Prostate gland (tissue), 2 donors: ENCODE measurements at regions not wholly inside any gene's neighbourhood (a gene's known extent, or its start where the extent isn't known, plus 50 kb on each side); places are given as distances from the start of the nearest gene placed in this dataset.

Experiments
- DNase-seq: peaks from one replicate; pipeline ENCODE4 v3.0.0-alpha.2; 2019; ENCODE audit warnings: low spot score
- H3K27ac ChIP-seq, 2 donors: fragments of 200-600 bp; sonication (generic); 2 replicates each; pipeline ENCODE4 v1.5.1; 2017 to 2019
- H3K27me3 ChIP-seq: fragments of 200-600 bp; sonication (generic); replicated peaks from 2 replicates; pipeline ENCODE4 v1.5.1; 2019; ENCODE audit not compliant: insufficient read depth
- H3K36me3 ChIP-seq, 2 donors: fragments of 200-600 bp; sonication (generic); 1 replicate in 1 of 2; 2 replicates in 1 of 2; pipeline versions ENCODE4 v1.5.1 to v1.8.1; 2017 to 2019
- H3K4me1 ChIP-seq: fragments of 200-600 bp; sonication (generic); replicated peaks from 2 replicates; pipeline ENCODE4 v1.5.1; 2019
- H3K4me3 ChIP-seq, 2 donors: fragments of 200-600 bp; sonication (generic); 2 replicates each; pipeline ENCODE4 v1.5.1; 2017 to 2019
- H3K9me3 ChIP-seq: fragments of 200-600 bp; sonication (generic); 2 replicates; pipeline ENCODE4 v1.5.1; 2017
- POLR2A ChIP-seq: fragments of 450-650 bp; IDR thresholded peaks from one replicate; pipeline ENCODE4 v1.6.1; 2016; ENCODE audit warnings: antibody characterized with exemption, mild to moderate bottlenecking
- POLR2AphosphoS5 ChIP-seq: sonication (generic); formaldehyde crosslinking; IDR thresholded peaks from one replicate; pipeline ENCODE4 v1.6.1; 2017; ENCODE audit warnings: antibody characterized with exemption
- WGBS: methylation state at CpG from one replicate; pipeline ENCODE4 v1.1.5; 2018; 5-methylcytosine and 5-hydroxymethylcytosine counted together
- intact Hi-C: fragments of 100-400 bp; cut with DNase I; formaldehyde crosslinking; loops from one replicate; pipeline ENCODE4 v1.14.2; 2022
- TF ChIP-seq, protein P1 (sequence below), 4 experiments: fragments of 200-600 bp in 2 of 4; fragments of 450-650 bp in 2 of 4; sonication (generic) in 2 of 4; IDR thresholded peaks; 1 replicate in 3 of 4; 2 replicates in 1 of 4; pipeline ENCODE4 v1.5.1; 2016 to 2019; ENCODE audit warnings: antibody characterized with exemption in 4 of 4, mild to moderate bottlenecking in 2 of 4, moderate library complexity in 2 of 4

DNA sequence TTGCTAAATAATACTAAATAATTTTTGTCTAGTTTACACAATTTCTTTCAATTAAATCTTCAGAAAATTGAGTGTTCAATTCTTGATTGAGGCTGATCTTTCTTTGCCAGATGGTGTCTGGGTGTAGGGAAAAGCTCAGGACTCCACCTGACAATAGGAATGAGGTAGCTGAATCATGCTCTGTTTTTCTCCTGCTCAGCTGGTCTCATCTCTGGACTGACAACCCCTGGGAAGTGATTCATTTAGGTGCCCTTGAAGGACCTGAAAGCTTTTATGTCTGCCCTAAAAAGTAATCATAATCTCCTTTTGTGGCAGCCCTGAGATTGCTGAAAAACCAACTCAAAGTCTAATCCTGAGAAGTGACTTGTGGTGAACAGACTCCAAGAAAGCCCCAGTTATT lies 255.4 kb downstream of the ETNK1 start:
- no peak overlapping the region for H3K27ac ChIP-seq
- H3K9me3 ChIP-seq: no peaks in the 10 kb centered on the region
- H3K36me3 ChIP-seq: no peaks in the 10 kb centered on the region
- H3K4me1 ChIP-seq: no peaks in the 10 kb centered on the region
- intact Hi-C loops: no loop called here
- no peak overlapping the region for H3K4me3 ChIP-seq
- no peak for DNase-seq
- TF ChIP-seq, protein P1, sequence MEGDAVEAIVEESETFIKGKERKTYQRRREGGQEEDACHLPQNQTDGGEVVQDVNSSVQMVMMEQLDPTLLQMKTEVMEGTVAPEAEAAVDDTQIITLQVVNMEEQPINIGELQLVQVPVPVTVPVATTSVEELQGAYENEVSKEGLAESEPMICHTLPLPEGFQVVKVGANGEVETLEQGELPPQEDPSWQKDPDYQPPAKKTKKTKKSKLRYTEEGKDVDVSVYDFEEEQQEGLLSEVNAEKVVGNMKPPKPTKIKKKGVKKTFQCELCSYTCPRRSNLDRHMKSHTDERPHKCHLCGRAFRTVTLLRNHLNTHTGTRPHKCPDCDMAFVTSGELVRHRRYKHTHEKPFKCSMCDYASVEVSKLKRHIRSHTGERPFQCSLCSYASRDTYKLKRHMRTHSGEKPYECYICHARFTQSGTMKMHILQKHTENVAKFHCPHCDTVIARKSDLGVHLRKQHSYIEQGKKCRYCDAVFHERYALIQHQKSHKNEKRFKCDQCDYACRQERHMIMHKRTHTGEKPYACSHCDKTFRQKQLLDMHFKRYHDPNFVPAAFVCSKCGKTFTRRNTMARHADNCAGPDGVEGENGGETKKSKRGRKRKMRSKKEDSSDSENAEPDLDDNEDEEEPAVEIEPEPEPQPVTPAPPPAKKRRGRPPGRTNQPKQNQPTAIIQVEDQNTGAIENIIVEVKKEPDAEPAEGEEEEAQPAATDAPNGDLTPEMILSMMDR (IDR thresholded peaks at IDR 0.05): no peak
- TF ChIP-seq POLR2A (no peak), POLR2AphosphoS5 (no peak)
- H3K27me3 ChIP-seq: no peaks in the 10 kb centered on the region

DNA sequence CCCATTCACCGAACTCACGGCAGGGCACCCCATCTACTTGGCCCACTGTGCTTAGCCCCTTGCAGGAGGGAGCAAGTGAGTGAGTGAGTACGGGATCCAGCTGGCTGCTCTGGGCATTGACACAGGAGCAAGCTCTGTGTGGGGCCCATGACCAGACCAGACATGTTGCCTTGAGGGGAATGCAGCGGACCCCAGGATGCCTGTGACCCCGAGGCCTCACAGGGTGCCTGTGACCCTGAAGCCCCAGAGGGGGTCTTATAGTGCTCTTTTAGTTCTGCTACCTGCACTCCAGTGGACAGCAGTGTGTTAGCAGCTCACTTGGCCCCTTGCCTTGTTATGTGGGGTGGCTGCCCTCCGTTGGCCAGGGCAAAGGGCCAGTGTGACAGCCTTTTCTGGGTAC lies 255.8 kb downstream of the ETNK1 start:
- Histone ChIP-seq H3K27me3 (no peaks in the 10 kb centered on the region), H3K36me3 (no peaks in the 10 kb centered on the region), H3K4me3 (no peak overlapping the region), H3K4me1 (no peaks in the 10 kb centered on the region), H3K27ac (no peak overlapping the region), H3K9me3 (no peaks in the 10 kb centered on the region)
- TF ChIP-seq POLR2AphosphoS5 (no peak), POLR2A (no peak)
- TF ChIP-seq, protein P1 (IDR thresholded peaks at IDR 0.05): no peak
- 77% methylated on average over 6 of the region's 6 CpGs for WGBS
- no peak for DNase-seq
- intact Hi-C loops: no loop called here

GRCh38 chr12:22881878-22882385 lies 257.0 kb downstream of the ETNK1 start:
- no peak overlapping the region for H3K27ac ChIP-seq
- H3K9me3 ChIP-seq: no peaks in the 10 kb centered on the region
- no peak for DNase-seq
- no peak overlapping the region for H3K4me3 ChIP-seq
- intact Hi-C loops: no loop called here
- WGBS: 58% methylated on average over 3 of the region's 3 CpGs
- no peaks in the 10 kb centered on the region for H3K36me3 ChIP-seq
- TF ChIP-seq, protein P1 (IDR thresholded peaks at IDR 0.05): no peak
- no peak for TF ChIP-seq POLR2A
- no peaks in the 10 kb centered on the region for H3K27me3 ChIP-seq
- H3K4me1 ChIP-seq: no peaks in the 10 kb centered on the region

- H3K36me3 ChIP-seq: no peaks in the 10 kb centered on the region
- H3K4me3 ChIP-seq: no peak overlapping the region
- no peaks in the 10 kb centered on the region for H3K4me1 ChIP-seq
- intact Hi-C loops: no loop called here
- no peak for DNase-seq
- H3K9me3 ChIP-seq: no peaks in the 10 kb centered on the region
- WGBS: 90% methylated on average over 2 of the region's 2 CpGs
- no peak overlapping the region for H3K27ac ChIP-seq
- TF ChIP-seq, protein P1 (IDR thresholded peaks at IDR 0.05): no peak
- no peak for TF ChIP-seq POLR2AphosphoS5
- TF ChIP-seq POLR2A: no peak
- no peaks in the 10 kb centered on the region for H3K27me3 ChIP-seq
Observed at GRCh38 chr12:22882559-22882958, 257.6 kb downstream of the ETNK1 start.

GRCh38 chr12:22893878-22894277 lies 268.9 kb downstream of the ETNK1 start:
- TF ChIP-seq POLR2A (no peak), POLR2AphosphoS5 (no peak)
- TF ChIP-seq, protein P1 (IDR thresholded peaks at IDR 0.05): no peak
- Histone ChIP-seq H3K27me3 (no peaks in the 10 kb centered on the region), H3K36me3 (no peaks in the 10 kb centered on the region), H3K9me3 (no peaks in the 10 kb centered on the region), H3K4me1 (no peaks in the 10 kb centered on the region), H3K4me3 (no peak overlapping the region), H3K27ac (no peak overlapping the region)
- WGBS: 83% methylated on average over 2 of the region's 2 CpGs
- DNase-seq: no peak
- intact Hi-C loops: no loop called here
